Retinal pigment epithelial cell (primary cell): ENCODE measurements at regions not wholly inside any gene's neighbourhood (a gene's known extent, or its start where the extent isn't known, plus 50 kb on each side); places are given as distances from the start of the nearest gene placed in this dataset.

ENCODE experiments used
- DNase-seq: peaks from one replicate; pipeline ENCODE4 v3.0.0-alpha.2; 2010; ENCODE audit warnings: low read depth
- H3K4me3 ChIP-seq: 2 replicates; pipeline ENCODE4 v1.5.1; 2011; ENCODE audit warnings: mild to moderate bottlenecking, low read length, control low read depth, moderate library complexity
- TF ChIP-seq, protein P1 (sequence below): conservative IDR thresholded peaks from 2 replicates; pipeline ENCODE4 v1.5.1; 2011; ENCODE audit warnings: low read depth, low read length, control low read depth, inconsistent platforms

- no peak for DNase-seq
- TF ChIP-seq, protein P1, sequence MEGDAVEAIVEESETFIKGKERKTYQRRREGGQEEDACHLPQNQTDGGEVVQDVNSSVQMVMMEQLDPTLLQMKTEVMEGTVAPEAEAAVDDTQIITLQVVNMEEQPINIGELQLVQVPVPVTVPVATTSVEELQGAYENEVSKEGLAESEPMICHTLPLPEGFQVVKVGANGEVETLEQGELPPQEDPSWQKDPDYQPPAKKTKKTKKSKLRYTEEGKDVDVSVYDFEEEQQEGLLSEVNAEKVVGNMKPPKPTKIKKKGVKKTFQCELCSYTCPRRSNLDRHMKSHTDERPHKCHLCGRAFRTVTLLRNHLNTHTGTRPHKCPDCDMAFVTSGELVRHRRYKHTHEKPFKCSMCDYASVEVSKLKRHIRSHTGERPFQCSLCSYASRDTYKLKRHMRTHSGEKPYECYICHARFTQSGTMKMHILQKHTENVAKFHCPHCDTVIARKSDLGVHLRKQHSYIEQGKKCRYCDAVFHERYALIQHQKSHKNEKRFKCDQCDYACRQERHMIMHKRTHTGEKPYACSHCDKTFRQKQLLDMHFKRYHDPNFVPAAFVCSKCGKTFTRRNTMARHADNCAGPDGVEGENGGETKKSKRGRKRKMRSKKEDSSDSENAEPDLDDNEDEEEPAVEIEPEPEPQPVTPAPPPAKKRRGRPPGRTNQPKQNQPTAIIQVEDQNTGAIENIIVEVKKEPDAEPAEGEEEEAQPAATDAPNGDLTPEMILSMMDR: no peak
- no peak overlapping the region for H3K4me3 ChIP-seq
Measured at GRCh38 chr5:17399931-17400330, 98.1 kb upstream of the TAF11L2 start.

DNA sequence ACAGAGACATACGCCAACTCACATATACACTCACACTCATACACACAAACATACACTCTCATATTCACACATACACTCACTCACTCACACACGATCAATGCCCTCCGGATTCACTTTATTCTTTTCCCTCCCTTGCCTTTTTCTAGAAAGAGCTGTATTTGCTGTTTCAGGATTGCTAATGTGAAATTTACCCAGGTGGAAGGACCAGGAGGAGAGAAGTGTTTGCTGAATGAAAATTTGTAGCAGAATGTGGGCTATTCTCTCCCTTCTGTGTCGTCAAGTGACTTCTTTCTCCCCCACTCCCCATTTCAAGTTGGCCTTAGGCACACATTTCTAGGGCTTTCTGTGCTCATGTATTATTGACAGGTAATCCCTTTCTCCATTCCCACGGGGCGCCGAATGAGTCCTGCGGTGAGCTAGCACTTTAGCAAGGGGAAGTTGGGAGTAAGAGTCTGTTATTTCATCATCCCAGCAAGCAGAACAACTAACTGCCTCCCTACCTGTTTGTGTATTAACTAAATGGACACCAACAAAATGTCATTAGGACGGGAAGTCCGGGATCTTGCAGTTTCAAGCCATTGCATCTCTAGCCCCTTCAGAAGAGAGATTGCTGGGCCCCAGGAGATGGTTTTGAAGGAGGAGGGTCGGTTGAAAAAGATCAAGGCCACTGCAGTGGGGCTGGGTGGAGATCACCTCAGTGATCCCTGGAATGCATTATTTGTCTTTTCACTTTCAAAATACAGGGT, 97.1 kb upstream of the TAF11L2 start:
- H3K4me3 ChIP-seq: no peak overlapping the region
- TF ChIP-seq, protein P1: no peak
- no peak for DNase-seq

GRCh38 chr5:17401470-17402288, 96.4 kb upstream of the TAF11L2 start:
- H3K4me3 ChIP-seq: no peak overlapping the region
- TF ChIP-seq, protein P1: no peak
- no peak for DNase-seq

GRCh38 chr5:17402289-17403121, 95.5 kb upstream of the TAF11L2 start:
- TF ChIP-seq, protein P1: no peak
- no peak overlapping the region for H3K4me3 ChIP-seq
- DNase-seq: no peak

DNA sequence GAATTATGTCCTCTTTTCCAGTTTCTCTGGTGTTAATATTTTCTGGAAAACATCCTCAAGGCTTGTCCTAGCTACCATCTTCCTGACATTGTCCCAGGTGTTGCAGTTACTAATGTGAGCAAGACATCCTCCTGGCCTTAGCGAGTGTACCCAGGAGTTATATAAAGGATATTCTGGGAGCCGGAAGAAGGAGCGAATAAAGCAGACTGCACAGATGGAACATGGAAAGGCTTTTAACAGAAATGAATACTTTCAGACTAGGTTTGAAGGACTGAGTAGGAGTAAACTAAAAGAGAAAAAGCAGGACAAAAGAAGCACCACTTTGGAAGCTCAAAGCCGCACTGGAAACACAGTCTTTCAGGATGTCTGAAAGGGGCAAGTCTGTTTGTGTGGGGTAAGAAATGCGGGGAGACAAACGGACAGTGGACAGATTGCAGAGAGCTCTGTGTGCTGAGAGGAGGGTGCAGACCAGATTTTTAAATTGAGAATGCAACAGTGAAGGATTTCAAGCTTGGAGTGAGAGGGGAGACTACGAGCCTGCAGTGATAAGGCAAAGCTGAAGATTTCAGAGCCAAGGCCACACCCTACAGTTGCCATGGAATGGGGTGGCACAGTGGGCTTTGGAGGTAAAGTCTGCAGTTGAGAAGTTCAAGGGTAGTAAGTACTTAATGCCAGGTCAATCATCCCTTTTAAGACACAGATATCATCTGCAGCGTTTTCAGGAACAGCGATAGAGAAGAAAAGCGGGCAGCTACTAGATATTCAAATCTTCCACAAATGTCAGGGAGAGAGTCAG, 94.1 kb upstream of the TAF11L2 start:
- no peak overlapping the region for H3K4me3 ChIP-seq
- TF ChIP-seq, protein P1: no peak
- no peak for DNase-seq

- no peak overlapping the region for H3K4me3 ChIP-seq
- no peak for DNase-seq
- TF ChIP-seq, protein P1: no peak
Measured at GRCh38 chr5:17405976-17406375, 92.1 kb upstream of the TAF11L2 start.
